ENCODE measurements at regions not wholly inside any gene's neighbourhood (a gene's known extent, or its start where the extent isn't known, plus 50 kb on each side); places are given as distances from the start of the nearest gene placed in this dataset.

GRCh38 chr12:24709216-24709615 lies 239.7 kb downstream of the BCAT1 start:
- no peak overlapping the region for H3K4me3 ChIP-seq
- H3K9me3 ChIP-seq: no peaks in the 10 kb centered on the region
- no peak for DNase-seq
- H3K36me3 ChIP-seq: no peaks in the 10 kb centered on the region
- 61 to 85% (median 72%) methylated on average over 2 of the region's 2 CpGs for WGBS, 5 donors
- intact Hi-C loops (cut with DNase I; ENCODE audit: low total_unique reads): no loop called here
- no peak overlapping the region for H3K27ac ChIP-seq
- TF ChIP-seq EP300 (IDR thresholded peaks at IDR 0.05): no peak
- H3K4me1 ChIP-seq: no peaks in the 10 kb centered on the region
- no peaks in the 10 kb centered on the region for H3K27me3 ChIP-seq

- 36 to 79% (median 63%) methylated on average over 2 of the region's 2 CpGs for WGBS, 5 donors
- no peak for DNase-seq
- no peak overlapping the region for H3K4me3 ChIP-seq
- no peak for TF ChIP-seq POLR2AphosphoS5 (IDR thresholded peaks at IDR 0.05)
- no peak for TF ChIP-seq EP300 (IDR thresholded peaks at IDR 0.05)
- TF ChIP-seq CTCF (IDR thresholded peaks at IDR 0.05): no peak
- TF ChIP-seq POLR2A (IDR thresholded peaks at IDR 0.05): no peak
- no peaks in the 10 kb centered on the region for H3K36me3 ChIP-seq
- H3K9me3 ChIP-seq: no peaks in the 10 kb centered on the region
- intact Hi-C loops (cut with DNase I; ENCODE audit: low total_unique reads): no loop called here
- H3K27ac ChIP-seq: no peak overlapping the region
- no peaks in the 10 kb centered on the region for H3K4me1 ChIP-seq
- H3K27me3 ChIP-seq: no peaks in the 10 kb centered on the region
These were observed 240.2 kb downstream of the BCAT1 start for GRCh38 chr12:24708718-24709117.

GRCh38 chr12:24708043-24708442 lies 240.9 kb downstream of the BCAT1 start:
- TF ChIP-seq POLR2A (IDR thresholded peaks at IDR 0.05) (no peak), EP300 (IDR thresholded peaks at IDR 0.05) (no peak), CTCF (IDR thresholded peaks at IDR 0.05) (no peak), POLR2AphosphoS5 (IDR thresholded peaks at IDR 0.05) (no peak)
- Histone ChIP-seq H3K27ac (no peak overlapping the region), H3K27me3 (no peaks in the 10 kb centered on the region), H3K36me3 (no peaks in the 10 kb centered on the region), H3K4me3 (no peak overlapping the region), H3K9me3 (no peaks in the 10 kb centered on the region), H3K4me1 (no peaks in the 10 kb centered on the region)
- WGBS, 5 donors: 0 to 82% (median 29%) methylated on average over 1 of the region's 1 CpG
- no peak for DNase-seq
- intact Hi-C loops (cut with DNase I; ENCODE audit: low total_unique reads): no loop called here

GRCh38 chr12:24707334-24707733 lies 241.6 kb downstream of the BCAT1 start:
- DNase-seq: no peak
- Histone ChIP-seq H3K36me3 (no peaks in the 10 kb centered on the region), H3K27me3 (no peaks in the 10 kb centered on the region), H3K4me1 (no peaks in the 10 kb centered on the region), H3K27ac (no peak overlapping the region), H3K9me3 (no peaks in the 10 kb centered on the region), H3K4me3 (no peak overlapping the region)
- TF ChIP-seq POLR2AphosphoS5 (IDR thresholded peaks at IDR 0.05): no peak
- no peak for TF ChIP-seq POLR2A (IDR thresholded peaks at IDR 0.05)
- no peak for TF ChIP-seq EP300 (IDR thresholded peaks at IDR 0.05)
- TF ChIP-seq CTCF (IDR thresholded peaks at IDR 0.05): no peak
- intact Hi-C loops (cut with DNase I; ENCODE audit: low total_unique reads): no loop called here
- WGBS, 5 donors: 75 to 81% (median 79%) methylated on average over 1 of the region's 1 CpG

- H3K27ac ChIP-seq: no peak overlapping the region
- intact Hi-C loops (cut with DNase I; ENCODE audit: low total_unique reads): no loop called here
- no peak overlapping the region for H3K4me3 ChIP-seq
- 45 to 61% (median 56%) methylated on average over 4 of the region's 4 CpGs for WGBS, 5 donors
- no peaks in the 10 kb centered on the region for H3K36me3 ChIP-seq
- TF ChIP-seq CTCF (IDR thresholded peaks at IDR 0.05) (no peak), POLR2A (IDR thresholded peaks at IDR 0.05) (no peak), POLR2AphosphoS5 (IDR thresholded peaks at IDR 0.05) (no peak), EP300 (IDR thresholded peaks at IDR 0.05) (no peak)
- DNase-seq: peak in 1 of 2 donors; percentile 27
- no peaks in the 10 kb centered on the region for H3K4me1 ChIP-seq
- H3K9me3 ChIP-seq: no peaks in the 10 kb centered on the region
- H3K27me3 ChIP-seq: no peaks in the 10 kb centered on the region
These were observed 243.1 kb downstream of the BCAT1 start for GRCh38 chr12:24705741-24706358.

Measured in stomach (tissue), 8 donors.